ENCODE measurements at regions not wholly inside any gene's neighbourhood (a gene's known extent, or its start where the extent isn't known, plus 50 kb on each side); places are given as distances from the start of the nearest gene placed in this dataset.

DNA sequence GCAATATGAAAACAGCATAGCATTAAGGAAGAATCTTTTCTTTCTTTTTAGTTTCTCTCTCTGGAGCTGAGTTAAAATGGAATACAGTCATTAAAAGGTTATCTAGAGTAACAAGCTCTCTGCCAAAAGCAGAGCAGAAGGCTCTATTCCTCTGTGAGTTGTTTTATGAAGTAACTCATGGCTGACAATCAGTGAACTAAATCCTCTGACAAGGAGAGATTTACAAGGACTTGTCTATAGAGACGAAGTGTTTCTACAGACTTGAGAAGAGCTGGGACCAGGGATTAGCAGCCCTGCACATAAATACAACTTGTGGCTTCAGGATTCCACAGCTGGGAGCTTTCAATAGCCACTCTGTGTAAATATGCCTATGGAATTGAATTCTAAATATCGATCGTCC lies 192.5 kb upstream of the RAG2 start (continued):
- no peak for TF ChIP-seq EED (IDR thresholded peaks at IDR 0.05; ENCODE audit: low read depth)

DNA sequence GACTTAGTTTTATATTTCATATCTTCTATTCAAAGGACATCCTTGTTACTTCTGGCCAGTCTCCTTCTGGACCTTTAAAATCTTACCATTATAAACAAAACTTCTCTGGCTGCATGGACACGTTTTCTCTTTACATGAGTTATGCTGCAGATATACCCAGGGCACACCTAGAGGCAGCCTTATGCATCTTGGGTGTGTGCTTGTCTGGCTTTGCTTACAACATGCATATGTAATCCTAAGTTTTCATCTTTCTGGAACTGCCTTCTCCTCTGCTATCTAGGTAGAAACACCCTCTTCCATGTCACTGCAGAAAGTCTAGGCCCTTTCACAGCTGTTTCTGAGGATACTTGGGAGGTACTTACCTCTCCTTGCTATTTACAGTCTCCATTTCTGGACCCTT lies 185.8 kb upstream of the RAG2 start:
- FAIRE-seq (no peak), ATAC-seq (no peak), DNase-seq (ENCODE audit: low read depth, low spot score) (no peak)
- 0% methylated on average over 1 of the region's 1 CpG for WGBS (ENCODE audit: insufficient coverage, insufficient replicate concordance, low lambda C conversion rate, missing lambda C conversion rate)
- no peak for TF ChIP-seq KLF5 (IDR thresholded peaks at IDR 0.05; ENCODE audit: partially characterized antibody)
- TF ChIP-seq EZH2 (IDR thresholded peaks at IDR 0.05; ENCODE audit: borderline replicate concordance, control insufficient read depth, low read depth, low read length) = no peak
- TF ChIP-seq ZNF207 (IDR thresholded peaks at IDR 0.05; ENCODE audit: borderline replicate concordance) = no peak
- TF ChIP-seq SMAD1 (IDR thresholded peaks at IDR 0.05; ENCODE audit: low read depth, partially characterized antibody) = no peak
- no peak for TF ChIP-seq CHD4 (IDR thresholded peaks at IDR 0.05)
- TF ChIP-seq, protein P1, sequence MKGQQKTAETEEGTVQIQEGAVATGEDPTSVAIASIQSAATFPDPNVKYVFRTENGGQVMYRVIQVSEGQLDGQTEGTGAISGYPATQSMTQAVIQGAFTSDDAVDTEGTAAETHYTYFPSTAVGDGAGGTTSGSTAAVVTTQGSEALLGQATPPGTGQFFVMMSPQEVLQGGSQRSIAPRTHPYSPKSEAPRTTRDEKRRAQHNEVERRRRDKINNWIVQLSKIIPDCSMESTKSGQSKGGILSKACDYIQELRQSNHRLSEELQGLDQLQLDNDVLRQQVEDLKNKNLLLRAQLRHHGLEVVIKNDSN (IDR thresholded peaks at IDR 0.05; ENCODE audit: borderline replicate concordance, extremely low read length, insufficient read depth, low read depth, low read length) = no peak
- no peak for TF ChIP-seq TBL1XR1 (IDR thresholded peaks at IDR 0.05; ENCODE audit: low read depth, low read length)
- no peak for TF ChIP-seq KDM1A (IDR thresholded peaks at IDR 0.05; ENCODE audit: borderline replicate concordance)
- no peak for TF ChIP-seq SREBF1 (IDR thresholded peaks at IDR 0.05; ENCODE audit: low read length)
- TF ChIP-seq, protein P2, sequence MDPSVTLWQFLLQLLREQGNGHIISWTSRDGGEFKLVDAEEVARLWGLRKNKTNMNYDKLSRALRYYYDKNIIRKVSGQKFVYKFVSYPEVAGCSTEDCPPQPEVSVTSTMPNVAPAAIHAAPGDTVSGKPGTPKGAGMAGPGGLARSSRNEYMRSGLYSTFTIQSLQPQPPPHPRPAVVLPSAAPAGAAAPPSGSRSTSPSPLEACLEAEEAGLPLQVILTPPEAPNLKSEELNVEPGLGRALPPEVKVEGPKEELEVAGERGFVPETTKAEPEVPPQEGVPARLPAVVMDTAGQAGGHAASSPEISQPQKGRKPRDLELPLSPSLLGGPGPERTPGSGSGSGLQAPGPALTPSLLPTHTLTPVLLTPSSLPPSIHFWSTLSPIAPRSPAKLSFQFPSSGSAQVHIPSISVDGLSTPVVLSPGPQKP (IDR thresholded peaks at IDR 0.05; ENCODE audit: low read depth, low read length) = no peak
- TF ChIP-seq ZBED1 (IDR thresholded peaks at IDR 0.05; ENCODE audit: borderline replicate concordance) = no peak
- TF ChIP-seq, protein P3, sequence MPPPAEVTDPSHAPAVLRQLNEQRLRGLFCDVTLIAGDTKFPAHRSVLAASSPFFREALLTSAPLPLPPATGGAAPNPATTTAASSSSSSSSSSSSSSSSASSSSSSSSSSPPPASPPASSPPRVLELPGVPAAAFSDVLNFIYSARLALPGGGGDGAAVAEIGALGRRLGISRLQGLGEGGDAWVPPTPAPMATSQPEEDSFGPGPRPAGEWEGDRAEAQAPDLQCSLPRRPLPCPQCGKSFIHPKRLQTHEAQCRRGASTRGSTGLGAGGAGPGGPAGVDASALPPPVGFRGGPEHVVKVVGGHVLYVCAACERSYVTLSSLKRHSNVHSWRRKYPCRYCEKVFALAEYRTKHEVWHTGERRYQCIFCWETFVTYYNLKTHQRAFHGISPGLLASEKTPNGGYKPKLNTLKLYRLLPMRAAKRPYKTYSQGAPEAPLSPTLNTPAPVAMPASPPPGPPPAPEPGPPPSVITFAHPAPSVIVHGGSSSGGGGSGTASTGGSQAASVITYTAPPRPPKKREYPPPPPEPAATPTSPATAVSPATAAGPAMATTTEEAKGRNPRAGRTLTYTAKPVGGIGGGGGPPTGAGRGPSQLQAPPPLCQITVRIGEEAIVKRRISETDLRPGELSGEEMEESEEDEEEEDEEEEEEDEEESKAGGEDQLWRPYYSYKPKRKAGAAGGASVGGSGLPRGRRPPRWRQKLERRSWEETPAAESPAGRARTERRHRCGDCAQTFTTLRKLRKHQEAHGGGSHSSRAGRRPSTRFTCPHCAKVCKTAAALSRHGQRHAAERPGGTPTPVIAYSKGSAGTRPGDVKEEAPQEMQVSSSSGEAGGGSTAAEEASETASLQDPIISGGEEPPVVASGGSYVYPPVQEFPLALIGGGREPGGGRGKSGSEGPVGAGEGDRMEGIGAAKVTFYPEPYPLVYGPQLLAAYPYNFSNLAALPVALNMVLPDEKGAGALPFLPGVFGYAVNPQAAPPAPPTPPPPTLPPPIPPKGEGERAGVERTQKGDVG (CRISPR knock-in tag; IDR thresholded peaks at IDR 0.05) = no peak
- no TSS peak for BruUV-seq (replicated peaks)
- no peak overlapping the region for H3K27ac ChIP-seq (ENCODE audit: control insufficient read depth, insufficient read depth)
- intact Hi-C loops (cut with micrococcal nuclease; ENCODE audit: unreplicated experiment) = no loop called here
- no peaks in the 10 kb centered on the region for H3K79me2 ChIP-seq (ENCODE audit: control insufficient read depth, insufficient read depth, low read length)
- ChIA-PET RAD21 (ENCODE audit: unreplicated experiment) (no interaction called here), SMC1A (ENCODE audit: uncharacterized antibody, unreplicated experiment) (no interaction called here), CTCF (interaction anchor here (1.4 kb wide), 1 partner anchor 40 kb away, joined by 3 read pairs; no protein-coding TSS in a partner anchor), POLR2A (no interaction called here)
- no peaks in the 10 kb centered on the region for H3K9me3 ChIP-seq (replicated peaks; ENCODE audit: control insufficient read depth, insufficient read depth, low read length)
- no peak overlapping the region for H3K4me3 ChIP-seq
- no peaks in the 10 kb centered on the region for H4K20me1 ChIP-seq (ENCODE audit: control insufficient read depth, insufficient read depth)
- H3K4me2 ChIP-seq (ENCODE audit: control insufficient read depth, insufficient read depth) = no peak overlapping the region
- H3K36me3 ChIP-seq (ENCODE audit: control insufficient read depth in 2 of 2, insufficient read depth in 2 of 2, low read length in 1 of 2) = no peaks in the 10 kb centered on the region
- H3K4me1 ChIP-seq (ENCODE audit: control insufficient read depth, insufficient read depth, low read length) = no peaks in the 10 kb centered on the region
- no peak overlapping the region for H3K9ac ChIP-seq (ENCODE audit: control insufficient read depth, insufficient read depth, low read length)
- no peaks in the 10 kb centered on the region for H3K27me3 ChIP-seq (replicated peaks in 1 of 2; ENCODE audit: control insufficient read depth in 2 of 2, insufficient read depth in 2 of 2, low read length in 1 of 2)
- no peak overlapping the region for H2AFZ ChIP-seq (ENCODE audit: control insufficient read depth, low read depth, low read length)
- in situ Hi-C loops (cut with MboI) = no loop called here

Data from GM12878 (cell line).